WTC11 (cell line): ENCODE measurements at regions not wholly inside any gene's neighbourhood (a gene's known extent, or its start where the extent isn't known, plus 50 kb on each side); places are given as distances from the start of the nearest gene placed in this dataset.

Experiments
- ATAC-seq: fragments of 200-7000 bp; cut with Tn5 transposase; 2 replicates; pipeline ENCODE4 v1.10.0; 2021; ENCODE audit warnings: mild to moderate bottlenecking, moderate library complexity
- CTCF ChIA-PET: fragments of 300-600 bp; sonication (Branson Sonifier 250); formaldehyde crosslinking; loops from one replicate; lab custom pipeline; 2021; ENCODE audit warnings: antibody characterized with exemption; lab: Charles Lee
- POLR2A ChIA-PET: fragments of 350-600 bp; sonication (Branson Sonifier 250); formaldehyde crosslinking; loops from one replicate; lab custom pipeline; 2021; ENCODE audit warnings: antibody characterized with exemption; lab: Charles Lee
- DNase-seq: peaks from one replicate; pipeline ENCODE4 v3.0.0; 2021; ENCODE audit warnings: low spot score
- H3K27ac Mint-ChIP-seq: 2 replicates; pipeline ENCODE4 v1.8.0; 2021; ENCODE audit warnings: mixed read lengths
- H3K27me3 Mint-ChIP-seq: 2 replicates; pipeline ENCODE4 v1.8.0; 2021; ENCODE audit warnings: low read depth, mild to moderate bottlenecking, moderate library complexity, mixed read lengths
- H3K36me3 Mint-ChIP-seq: 2 replicates; pipeline ENCODE4 v1.8.0; 2021; ENCODE audit warnings: mixed read lengths
- H3K4me1 Mint-ChIP-seq: 2 replicates; pipeline ENCODE4 v1.8.0; 2022; ENCODE audit warnings: mixed read lengths
- H3K4me3 Mint-ChIP-seq: 2 replicates; pipeline ENCODE4 v1.8.0; 2021; ENCODE audit warnings: mild to moderate bottlenecking, moderate library complexity, mixed read lengths
- H3K9me3 Mint-ChIP-seq: 2 replicates; pipeline ENCODE4 v1.8.0; 2021; ENCODE audit warnings: mixed read lengths
- ATF1 ChIP-seq: sonication (generic); formaldehyde crosslinking; IDR thresholded peaks from 2 replicates; pipeline ENCODE4 v1.8.1; 2023; ENCODE audit warnings: mild to moderate bottlenecking, moderate library complexity, missing genetic modification reagents
- ATF6 ChIP-seq: sonication (generic); formaldehyde crosslinking; IDR thresholded peaks from 2 replicates; pipeline ENCODE4 v1.8.1; 2023; ENCODE audit warnings: mild to moderate bottlenecking, missing genetic modification reagents
- CREB1 ChIP-seq: sonication (generic); formaldehyde crosslinking; IDR thresholded peaks from 2 replicates; pipeline ENCODE4 v1.8.0; 2023; ENCODE audit warnings: mild to moderate bottlenecking, missing genetic modification reagents
- EMX1 ChIP-seq: fragments of 250-450 bp; sonication (Bioruptor Pico); IDR thresholded peaks from 2 replicates; pipeline ENCODE4 v1.8.0; 2021; ENCODE audit warnings: mild to moderate bottlenecking
- GRHL2 ChIP-seq: fragments of 250-450 bp; sonication (Bioruptor Pico); IDR thresholded peaks from 2 replicates; pipeline ENCODE4 v1.8.0; 2022; ENCODE audit warnings: mild to moderate bottlenecking, moderate library complexity; ENCODE audit not compliant: insufficient replicate concordance, severe bottlenecking
- IRF2 ChIP-seq: sonication (generic); formaldehyde crosslinking; IDR thresholded peaks from 2 replicates; pipeline ENCODE4 v1.8.0; 2022; ENCODE audit warnings: low read depth, missing genetic modification reagents, borderline replicate concordance
- JUN ChIP-seq: sonication (generic); formaldehyde crosslinking; IDR thresholded peaks from 2 replicates; pipeline ENCODE4 v1.8.0; 2023; ENCODE audit warnings: mild to moderate bottlenecking, missing genetic modification reagents
- OVOL2 ChIP-seq: fragments of 250-450 bp; sonication (Bioruptor Pico); IDR thresholded peaks from 2 replicates; pipeline ENCODE4 v1.9.0; 2021; ENCODE audit warnings: mild to moderate bottlenecking, borderline replicate concordance
- PRRX2 ChIP-seq: fragments of 250-450 bp; sonication (Bioruptor Pico); IDR thresholded peaks from 2 replicates; pipeline ENCODE4 v1.8.0; 2021; ENCODE audit warnings: mild to moderate bottlenecking
- RELA ChIP-seq: sonication (generic); formaldehyde crosslinking; IDR thresholded peaks from 2 replicates; pipeline ENCODE4 v1.8.1; 2022; ENCODE audit warnings: missing genetic modification reagents, mild to moderate bottlenecking, borderline replicate concordance
- TEAD1 ChIP-seq: sonication (generic); formaldehyde crosslinking; IDR thresholded peaks from 2 replicates; pipeline ENCODE4 v1.8.0; 2022; ENCODE audit warnings: mild to moderate bottlenecking, missing genetic modification reagents
- TP53 ChIP-seq: sonication (generic); formaldehyde crosslinking; IDR thresholded peaks from 2 replicates; pipeline ENCODE4 v1.8.1; 2023; ENCODE audit warnings: mild to moderate bottlenecking, missing genetic modification reagents
- ZBTB21 ChIP-seq: sonication (generic); formaldehyde crosslinking; IDR thresholded peaks from 2 replicates; pipeline ENCODE4 v1.8.1; 2023; ENCODE audit warnings: mild to moderate bottlenecking, missing genetic modification reagents, borderline replicate concordance
- ZNF219 ChIP-seq: sonication (generic); formaldehyde crosslinking; IDR thresholded peaks from 2 replicates; pipeline ENCODE4 v1.8.0; 2023; ENCODE audit warnings: missing genetic modification reagents, mild to moderate bottlenecking, borderline replicate concordance
- ZNF416 ChIP-seq: fragments of 250-450 bp; sonication (Bioruptor Pico); IDR thresholded peaks from 2 replicates; pipeline ENCODE4 v1.9.0; 2021; ENCODE audit warnings: mild to moderate bottlenecking, inconsistent platforms
- ZNF423 ChIP-seq: fragments of 250-450 bp; sonication (Bioruptor Pico); IDR thresholded peaks from 2 replicates; pipeline ENCODE4 v2.1.2; 2022; ENCODE audit warnings: mild to moderate bottlenecking, moderate library complexity
- ZNF671 ChIP-seq: fragments of 250-450 bp; sonication (Bioruptor Pico); IDR thresholded peaks from 2 replicates; pipeline ENCODE4 v1.8.0; 2021; ENCODE audit warnings: mild to moderate bottlenecking
- ZSCAN18 ChIP-seq: fragments of 250-450 bp; sonication (Bioruptor Pico); IDR thresholded peaks from 2 replicates; pipeline ENCODE4 v2.1.2; 2022; ENCODE audit warnings: mild to moderate bottlenecking, moderate library complexity
- TF ChIP-seq, protein P1 (sequence below): sonication (generic); formaldehyde crosslinking; IDR thresholded peaks from 2 replicates; pipeline ENCODE4 v1.8.0; 2023; ENCODE audit warnings: mild to moderate bottlenecking, missing genetic modification reagents
- TF ChIP-seq, protein P2 (sequence below): fragments of 250-450 bp; sonication (Bioruptor Pico); IDR thresholded peaks from 2 replicates; pipeline ENCODE4 v1.9.0; 2021; ENCODE audit warnings: moderate library complexity, mild to moderate bottlenecking, inconsistent platforms, borderline replicate concordance
- TF ChIP-seq, protein P3 (sequence below): sonication (generic); formaldehyde crosslinking; IDR thresholded peaks from 2 replicates; pipeline ENCODE4 v1.8.1; 2023; ENCODE audit warnings: mild to moderate bottlenecking, missing genetic modification reagents, moderate library complexity

DNA sequence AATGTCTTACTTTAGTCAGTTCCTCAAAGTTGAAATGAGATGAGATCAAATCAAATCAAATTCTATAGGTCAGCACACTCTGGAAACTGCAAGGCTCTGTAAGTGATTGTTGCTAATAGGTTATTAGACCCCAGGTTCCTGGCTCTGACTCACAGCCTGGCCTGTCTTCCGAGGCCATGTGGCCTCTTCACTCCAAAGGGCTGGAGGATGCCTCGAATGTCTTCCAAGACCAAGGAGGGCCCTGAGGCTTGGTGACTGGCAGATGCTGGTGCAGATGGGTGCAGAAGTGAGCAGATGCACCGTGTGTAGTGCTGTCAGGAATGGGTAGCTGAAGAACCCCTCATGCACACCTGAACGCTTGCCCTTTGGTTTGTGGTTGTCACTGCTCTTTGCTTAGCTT is 113.4 kb downstream of the MAB21L3 start (continued):
- TF ChIP-seq GRHL2 (CRISPR knock-in tag), result no peak
- no peak for TF ChIP-seq TEAD1 (CRISPR knock-in tag)
- no peak for TF ChIP-seq PRRX2
- TF ChIP-seq ZNF416, result no peak

DNA sequence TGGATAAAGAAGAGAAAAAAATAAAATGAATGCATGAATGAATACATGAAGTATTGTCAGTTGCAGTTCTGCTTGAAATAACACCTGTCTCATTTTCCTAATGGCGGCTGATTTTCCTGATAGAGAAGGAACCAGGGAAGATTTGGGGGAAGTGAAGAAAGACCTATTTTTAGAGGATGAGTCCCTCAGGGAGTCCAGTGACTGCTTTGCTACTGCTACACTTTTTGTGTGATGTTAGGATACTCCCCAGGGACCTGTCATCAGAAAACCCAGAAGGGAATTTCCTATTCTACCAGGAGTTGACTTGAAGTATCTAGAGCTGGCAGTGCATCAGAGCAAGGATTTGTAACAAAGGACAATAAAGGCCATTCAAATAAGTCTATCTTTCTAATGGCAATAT is 114.8 kb downstream of the MAB21L3 start:
- Mint-ChIP-seq H3K36me3 (no peaks in the 10 kb centered on the region), H3K9me3 (no peaks in the 10 kb centered on the region), H3K4me3 (no peak overlapping the region), H3K4me1 (peaks cover 19% of the 10 kb centered on the region), H3K27ac (no peak overlapping the region)
- DNase-seq, result no peak
- POLR2A ChIA-PET, result no interaction called here
- ATAC-seq, result no peak
- TF ChIP-seq OVOL2 (CRISPR knock-in tag) (no peak), TEAD1 (CRISPR knock-in tag) (no peak), ZSCAN18 (no peak), EMX1 (CRISPR knock-in tag) (no peak)
- TF ChIP-seq, all 79 proteins: peak for 0
- H3K27me3 Mint-ChIP-seq, result no peaks in the 10 kb centered on the region
- CTCF ChIA-PET, result interaction anchor here (1.2 kb wide), 1 partner anchor 273 kb away, joined by 3 read pairs; no protein-coding TSS in a partner anchor

DNA sequence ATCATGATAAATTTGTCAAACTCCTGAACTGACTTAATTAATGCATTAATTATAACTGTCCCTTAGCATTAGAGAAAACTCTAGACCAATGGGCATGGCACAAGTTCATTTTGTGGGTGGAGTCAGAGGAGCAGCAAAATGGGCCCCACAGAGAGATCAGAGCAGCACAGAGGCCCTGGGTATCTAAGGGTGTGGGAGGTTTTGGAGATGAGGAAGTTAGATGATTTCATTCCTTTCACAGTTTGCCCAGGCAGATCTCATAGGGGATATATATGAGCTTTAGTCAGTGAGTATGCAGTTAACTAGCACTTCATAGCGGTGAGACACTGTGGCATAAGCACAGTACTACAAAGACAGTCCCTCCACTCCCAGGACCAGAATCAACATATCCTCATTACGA is 117.3 kb downstream of the MAB21L3 start:
- DNase-seq, result no peak
- no peak for ATAC-seq
- TF ChIP-seq CREB1, result no peak
- TF ChIP-seq TP53 (CRISPR knock-in tag), result no peak
- CTCF ChIA-PET, result interaction anchor here (1.4 kb wide), 1 partner anchor 257 kb away, joined by 7 read pairs; no protein-coding TSS in a partner anchor
- POLR2A ChIA-PET, result no interaction called here
- Mint-ChIP-seq H3K36me3 (no peaks in the 10 kb centered on the region), H3K27me3 (no peaks in the 10 kb centered on the region), H3K9me3 (no peaks in the 10 kb centered on the region), H3K27ac (no peak overlapping the region), H3K4me1 (peaks cover 18% of the 10 kb centered on the region), H3K4me3 (no peak overlapping the region)

DNA sequence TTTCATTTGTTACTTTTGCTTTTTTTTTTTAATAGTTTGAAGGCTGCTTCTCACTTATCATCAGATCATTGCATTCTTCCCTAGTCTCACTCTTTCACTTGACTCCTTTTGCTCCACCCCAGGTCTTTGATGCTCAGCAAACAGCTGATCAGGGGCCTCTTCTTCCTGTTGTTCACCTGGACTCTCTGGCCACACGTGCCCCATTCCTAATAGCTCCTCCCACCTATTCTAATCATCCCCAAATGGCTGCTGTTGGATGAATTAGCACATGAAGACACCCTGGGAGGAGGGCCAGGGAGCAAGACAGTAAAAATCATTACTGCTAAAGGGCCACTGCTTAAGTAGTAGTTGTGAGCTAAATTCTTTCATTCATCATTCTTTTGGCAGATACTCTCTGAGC is 119.5 kb downstream of the MAB21L3 start:
- CTCF ChIA-PET, result interaction anchor here (0.7 to 0.9 kb wide), 4 partner anchors 92 to 268 kb away, joined by 3 to 4 read pairs (median 4); no protein-coding TSS in a partner anchor

GRCh38 chr1:116231752-116232151 is 120.6 kb downstream of the MAB21L3 start:
- H3K4me1 Mint-ChIP-seq, result peaks cover 18% of the 10 kb centered on the region
- ATAC-seq (no peak), DNase-seq (no peak)
- H3K36me3 Mint-ChIP-seq, result no peaks in the 10 kb centered on the region
- POLR2A ChIA-PET, result no interaction called here
- CTCF ChIA-PET, result interaction anchor here (0.9 kb wide), 2 partner anchors 93 to 254 kb away, joined by 3 to 5 read pairs; no protein-coding TSS in a partner anchor
- peaks cover 5% of the 10 kb centered on the region; the same call in 1 of the 2 replicates for H3K9me3 Mint-ChIP-seq
- no peaks in the 10 kb centered on the region for H3K27me3 Mint-ChIP-seq
- H3K27ac Mint-ChIP-seq, result no peak overlapping the region
- no peak overlapping the region for H3K4me3 Mint-ChIP-seq
- TF ChIP-seq ATF6 (CRISPR knock-in tag) (no peak), ATF1 (CRISPR knock-in tag) (no peak), JUN (CRISPR knock-in tag) (no peak), ZNF423 (CRISPR knock-in tag) (no peak), RELA (CRISPR knock-in tag) (no peak), ZBTB21 (CRISPR knock-in tag) (no peak), ZNF671 (CRISPR knock-in tag) (no peak)
- TF ChIP-seq, protein P1, sequence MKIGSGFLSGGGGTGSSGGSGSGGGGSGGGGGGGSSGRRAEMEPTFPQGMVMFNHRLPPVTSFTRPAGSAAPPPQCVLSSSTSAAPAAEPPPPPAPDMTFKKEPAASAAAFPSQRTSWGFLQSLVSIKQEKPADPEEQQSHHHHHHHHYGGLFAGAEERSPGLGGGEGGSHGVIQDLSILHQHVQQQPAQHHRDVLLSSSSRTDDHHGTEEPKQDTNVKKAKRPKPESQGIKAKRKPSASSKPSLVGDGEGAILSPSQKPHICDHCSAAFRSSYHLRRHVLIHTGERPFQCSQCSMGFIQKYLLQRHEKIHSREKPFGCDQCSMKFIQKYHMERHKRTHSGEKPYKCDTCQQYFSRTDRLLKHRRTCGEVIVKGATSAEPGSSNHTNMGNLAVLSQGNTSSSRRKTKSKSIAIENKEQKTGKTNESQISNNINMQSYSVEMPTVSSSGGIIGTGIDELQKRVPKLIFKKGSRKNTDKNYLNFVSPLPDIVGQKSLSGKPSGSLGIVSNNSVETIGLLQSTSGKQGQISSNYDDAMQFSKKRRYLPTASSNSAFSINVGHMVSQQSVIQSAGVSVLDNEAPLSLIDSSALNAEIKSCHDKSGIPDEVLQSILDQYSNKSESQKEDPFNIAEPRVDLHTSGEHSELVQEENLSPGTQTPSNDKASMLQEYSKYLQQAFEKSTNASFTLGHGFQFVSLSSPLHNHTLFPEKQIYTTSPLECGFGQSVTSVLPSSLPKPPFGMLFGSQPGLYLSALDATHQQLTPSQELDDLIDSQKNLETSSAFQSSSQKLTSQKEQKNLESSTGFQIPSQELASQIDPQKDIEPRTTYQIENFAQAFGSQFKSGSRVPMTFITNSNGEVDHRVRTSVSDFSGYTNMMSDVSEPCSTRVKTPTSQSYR (CRISPR knock-in tag), result no peak

More for the DNA sequence above, 119.5 kb downstream of the MAB21L3 start:
- no peaks in the 10 kb centered on the region for H3K27me3 Mint-ChIP-seq
- H3K27ac Mint-ChIP-seq, result no peak overlapping the region
- DNase-seq, result no peak
- TF ChIP-seq, protein P2, sequence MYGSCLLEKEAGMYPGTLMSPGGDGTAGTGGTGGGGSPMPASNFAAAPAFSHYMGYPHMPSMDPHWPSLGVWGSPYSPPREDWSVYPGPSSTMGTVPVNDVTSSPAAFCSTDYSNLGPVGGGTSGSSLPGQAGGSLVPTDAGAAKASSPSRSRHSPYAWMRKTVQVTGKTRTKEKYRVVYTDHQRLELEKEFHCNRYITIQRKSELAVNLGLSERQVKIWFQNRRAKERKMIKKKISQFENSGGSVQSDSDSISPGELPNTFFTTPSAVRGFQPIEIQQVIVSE, result no peak
- TF ChIP-seq, protein P3, sequence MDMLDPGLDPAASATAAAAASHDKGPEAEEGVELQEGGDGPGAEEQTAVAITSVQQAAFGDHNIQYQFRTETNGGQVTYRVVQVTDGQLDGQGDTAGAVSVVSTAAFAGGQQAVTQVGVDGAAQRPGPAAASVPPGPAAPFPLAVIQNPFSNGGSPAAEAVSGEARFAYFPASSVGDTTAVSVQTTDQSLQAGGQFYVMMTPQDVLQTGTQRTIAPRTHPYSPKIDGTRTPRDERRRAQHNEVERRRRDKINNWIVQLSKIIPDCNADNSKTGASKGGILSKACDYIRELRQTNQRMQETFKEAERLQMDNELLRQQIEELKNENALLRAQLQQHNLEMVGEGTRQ (CRISPR knock-in tag), result 0 out of 2 replicates have a peak, but pooled peaks have one; percentile 31
- TF ChIP-seq IRF2 (CRISPR knock-in tag) (no peak), ZNF219 (CRISPR knock-in tag) (no peak)
- peaks cover 18% of the 10 kb centered on the region for H3K4me1 Mint-ChIP-seq
- no peaks in the 10 kb centered on the region for H3K36me3 Mint-ChIP-seq
- ATAC-seq, result peak; percentile 79
- no peaks in the 10 kb centered on the region for H3K9me3 Mint-ChIP-seq
- POLR2A ChIA-PET, result interaction anchor here (0.7 kb wide), 1 partner anchor 282 kb away, joined by 3 read pairs; no protein-coding TSS in a partner anchor
- no peak overlapping the region for H3K4me3 Mint-ChIP-seq
